SJSA1 (cell line): ENCODE measurements at regions not wholly inside any gene's neighbourhood (a gene's known extent, or its start where the extent isn't known, plus 50 kb on each side); places are given as distances from the start of the nearest gene placed in this dataset.
"Not testable (repeated sequence)": the region's sequence is repeated elsewhere in the genome, so short reads cannot be mapped to it uniquely, and the experiment has no call there.

Experiments
- DNase-seq, 2 experiments: peaks; one replicate each; pipeline ENCODE4 v3.0.0-alpha.2; 2015 to 2020; ENCODE audit warnings: low spot score in 2 of 2, low read depth in 1 of 2
- H3K27ac ChIP-seq: fragments of 250-450 bp; sonication (Bioruptor Pico); 2 replicates; pipeline ENCODE4 v1.5.1; 2020; ENCODE audit warnings: mild to moderate bottlenecking, moderate library complexity
- H3K27me3 ChIP-seq: fragments of 250-450 bp; sonication (Bioruptor Pico); replicated peaks from 2 replicates; pipeline ENCODE4 v1.5.1; 2020; ENCODE audit warnings: mild to moderate bottlenecking, moderate library complexity
- H3K36me3 ChIP-seq: fragments of 250-450 bp; sonication (Bioruptor Pico); 2 replicates; pipeline ENCODE4 v1.5.1; 2020; ENCODE audit warnings: mild to moderate bottlenecking
- H3K4me1 ChIP-seq: fragments of 250-450 bp; sonication (Bioruptor Pico); replicated peaks from 2 replicates; pipeline ENCODE4 v1.6.1; 2021; ENCODE audit warnings: mild to moderate bottlenecking
- H3K4me3 ChIP-seq: fragments of 250-450 bp; sonication (Bioruptor Pico); 2 replicates; pipeline ENCODE4 v1.5.1; 2020; ENCODE audit warnings: mild to moderate bottlenecking
- H3K9me3 ChIP-seq: fragments of 250-450 bp; sonication (Bioruptor Pico); replicated peaks from 2 replicates; pipeline ENCODE4 v1.5.1; 2020; ENCODE audit warnings: mild to moderate bottlenecking

DNA sequence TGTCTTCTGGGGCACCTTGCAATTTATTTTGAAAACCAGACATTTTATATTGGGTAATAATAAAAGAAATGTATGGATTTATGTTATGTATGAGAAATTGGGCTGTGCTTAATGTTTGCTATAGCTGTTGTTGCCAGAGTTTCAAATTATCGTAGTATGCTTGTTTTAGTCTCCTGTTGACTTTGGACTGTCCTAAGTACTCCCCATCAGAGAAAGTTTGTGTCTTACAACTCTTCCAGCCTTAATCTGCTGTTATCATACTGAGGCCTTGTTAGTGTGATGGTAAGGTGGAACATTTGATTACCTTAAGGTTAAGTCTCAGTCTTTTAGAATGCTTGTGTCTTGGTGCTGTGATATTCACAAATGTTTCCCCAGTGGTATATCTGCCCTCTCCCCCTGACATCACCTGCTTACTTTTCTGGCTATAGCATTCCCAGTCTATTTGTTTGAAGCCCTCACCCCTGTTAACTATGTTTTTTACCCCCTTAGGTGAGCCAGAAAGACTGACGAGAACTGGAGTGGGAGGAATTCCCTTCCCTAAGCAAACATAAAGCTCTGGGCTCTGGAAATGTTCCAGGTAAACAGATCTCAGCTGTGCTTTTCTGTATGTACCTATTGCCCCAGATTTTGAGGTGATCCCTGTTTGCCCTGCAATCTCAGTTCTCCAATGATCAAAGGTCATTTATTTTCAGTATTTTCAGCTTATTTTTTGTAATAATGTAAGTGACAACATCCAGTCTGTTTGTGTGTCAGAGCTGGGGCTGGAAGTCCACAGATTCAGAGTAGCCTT lies 581.1 kb upstream of the CITED2 start:
- H3K27me3 ChIP-seq, result no peaks in the 10 kb centered on the region
- H3K9me3 ChIP-seq, result no peaks in the 10 kb centered on the region
- no peaks in the 10 kb centered on the region for H3K36me3 ChIP-seq
- no peak overlapping the region for H3K4me3 ChIP-seq
- H3K4me1 ChIP-seq, result no peaks in the 10 kb centered on the region
- no peak overlapping the region for H3K27ac ChIP-seq
- no peak for DNase-seq

DNA sequence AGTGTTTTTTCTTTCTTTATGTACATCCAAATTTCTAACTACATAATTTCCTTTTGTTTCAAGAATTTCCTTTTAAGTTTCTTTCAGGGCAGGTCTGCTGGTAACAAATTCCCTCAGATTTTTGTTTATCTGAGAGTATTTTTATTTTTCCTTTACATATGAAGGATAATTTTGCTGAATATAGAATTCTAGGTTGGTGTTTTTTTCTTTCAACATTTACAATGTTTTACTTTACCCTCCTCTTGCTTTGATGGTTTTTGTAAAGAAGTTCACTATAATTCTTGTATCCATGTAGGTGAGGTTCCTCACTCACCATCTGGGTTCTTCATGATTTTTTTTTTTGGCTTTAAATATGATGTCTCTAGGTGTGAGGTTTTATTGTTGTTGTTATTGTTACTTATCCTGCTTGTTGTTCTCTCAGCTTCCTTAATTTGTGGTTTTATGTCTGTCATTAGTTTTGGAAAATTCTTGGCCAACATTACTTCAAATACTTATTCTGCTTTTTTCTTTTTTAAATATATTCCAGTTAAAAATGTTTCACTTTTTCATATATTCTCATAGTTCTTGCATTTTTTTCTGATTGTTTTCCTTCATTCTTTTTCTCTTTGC lies 580.1 kb upstream of the CITED2 start:
- Histone ChIP-seq H3K27ac (no peak overlapping the region), H3K4me3 (no peak overlapping the region), H3K27me3 (no peaks in the 10 kb centered on the region), H3K9me3 (no peaks in the 10 kb centered on the region), H3K4me1 (no peaks in the 10 kb centered on the region), H3K36me3 (no peaks in the 10 kb centered on the region)
- DNase-seq, result no peak

DNA sequence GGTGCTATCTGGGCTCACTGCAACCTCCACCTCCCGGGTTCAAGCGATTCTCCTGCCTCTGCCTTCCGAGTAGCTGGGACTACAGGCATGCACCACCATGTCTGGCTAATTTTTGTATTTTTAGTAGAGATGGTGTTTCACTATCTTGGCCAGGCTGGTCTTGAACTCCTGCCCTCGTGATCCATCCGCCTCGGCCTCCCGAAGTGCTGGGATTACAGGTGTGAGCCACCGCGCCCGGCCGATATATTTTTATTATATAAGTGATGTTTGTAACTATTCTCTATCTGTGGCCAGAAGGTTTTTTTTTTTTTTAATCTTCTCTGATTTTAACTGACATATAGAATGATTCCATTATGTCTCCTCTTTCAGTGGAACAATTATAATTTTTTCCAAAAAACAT lies 579.3 kb upstream of the CITED2 start:
- H3K27ac ChIP-seq, H3K36me3 ChIP-seq, H3K9me3 ChIP-seq, H3K27me3 ChIP-seq, H3K4me1 ChIP-seq, H3K4me3 ChIP-seq, DNase-seq: not testable (repeated sequence)

DNA sequence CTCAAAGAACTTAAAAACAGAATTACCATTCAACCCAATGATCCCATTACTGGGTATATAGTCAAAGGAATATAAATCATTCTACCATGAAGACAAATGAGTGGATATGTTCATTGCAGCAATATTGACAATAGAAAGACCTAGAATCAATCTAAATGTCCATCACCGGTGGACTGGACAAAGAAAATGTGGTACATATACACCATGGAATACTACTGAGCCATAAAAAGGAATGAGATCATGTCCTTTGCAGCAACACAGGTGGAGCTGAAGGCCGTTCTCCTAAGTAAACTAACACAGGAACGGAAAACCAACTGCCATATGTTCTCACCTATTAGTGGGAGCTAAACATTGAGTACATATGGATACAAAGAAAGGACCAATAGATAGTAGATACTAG lies 576.7 kb upstream of the CITED2 start:
- Histone ChIP-seq H3K9me3 (no peaks in the 10 kb centered on the region), H3K27me3 (no peaks in the 10 kb centered on the region), H3K36me3 (no peaks in the 10 kb centered on the region), H3K4me3 (no peak overlapping the region), H3K4me1 (no peaks in the 10 kb centered on the region), H3K27ac (no peak overlapping the region)
- DNase-seq, result no peak

DNA sequence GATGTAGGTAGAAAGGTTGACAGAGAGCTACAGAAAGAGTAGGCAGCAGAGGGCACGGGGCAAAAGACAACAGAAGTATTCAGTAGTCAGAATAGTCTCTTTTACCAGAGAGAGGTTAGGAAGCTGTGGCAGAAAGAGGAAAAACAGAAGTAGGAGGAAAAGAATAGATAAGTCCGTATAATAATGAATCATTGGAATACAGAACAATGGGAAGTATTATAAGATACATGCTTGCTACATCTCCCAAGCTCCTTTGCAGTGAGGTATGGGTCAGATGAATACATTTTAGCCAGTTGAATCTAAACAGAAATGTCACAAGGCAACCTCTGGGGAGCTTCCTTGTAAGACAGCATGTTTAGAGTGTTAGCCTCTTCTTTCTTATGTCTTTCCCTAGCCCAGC lies 570.5 kb upstream of the CITED2 start:
- peaks cover 30% of the 10 kb centered on the region for H3K4me1 ChIP-seq
- H3K4me3 ChIP-seq, result no peak overlapping the region
- H3K27ac ChIP-seq, result peak overlapping the region; percentile 19
- no peaks in the 10 kb centered on the region; the same call in 1 of the 2 replicates for H3K36me3 ChIP-seq
- H3K27me3 ChIP-seq, result no peaks in the 10 kb centered on the region
- DNase-seq, result no peak
- no peaks in the 10 kb centered on the region for H3K9me3 ChIP-seq

DNA sequence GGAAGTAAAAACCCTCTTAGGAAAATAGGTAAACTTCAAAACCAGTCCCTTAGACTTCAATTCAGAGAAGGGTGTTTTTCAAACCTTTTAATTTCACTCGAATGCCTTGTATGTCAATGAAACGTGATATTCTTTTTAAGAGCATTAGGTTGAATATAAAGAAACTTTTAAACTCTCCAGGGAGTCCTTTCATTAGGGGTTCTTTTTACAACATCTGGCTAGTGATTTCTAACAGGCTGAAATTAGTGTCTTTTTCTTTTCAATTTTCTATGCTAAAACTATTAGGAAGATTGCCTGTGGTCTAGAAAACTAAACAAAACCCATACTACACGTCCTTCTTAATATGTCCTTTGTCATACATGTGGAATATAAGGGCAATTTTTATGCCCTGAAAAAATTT lies 569.7 kb upstream of the CITED2 start:
- H3K27me3 ChIP-seq, result no peaks in the 10 kb centered on the region
- no peaks in the 10 kb centered on the region; the same call in 1 of the 2 replicates for H3K36me3 ChIP-seq
- DNase-seq, result no peak
- H3K9me3 ChIP-seq, result no peaks in the 10 kb centered on the region
- H3K4me3 ChIP-seq, result no peak overlapping the region
- peak overlapping the region; percentile 92 for H3K27ac ChIP-seq
- peaks cover 30% of the 10 kb centered on the region for H3K4me1 ChIP-seq

DNA sequence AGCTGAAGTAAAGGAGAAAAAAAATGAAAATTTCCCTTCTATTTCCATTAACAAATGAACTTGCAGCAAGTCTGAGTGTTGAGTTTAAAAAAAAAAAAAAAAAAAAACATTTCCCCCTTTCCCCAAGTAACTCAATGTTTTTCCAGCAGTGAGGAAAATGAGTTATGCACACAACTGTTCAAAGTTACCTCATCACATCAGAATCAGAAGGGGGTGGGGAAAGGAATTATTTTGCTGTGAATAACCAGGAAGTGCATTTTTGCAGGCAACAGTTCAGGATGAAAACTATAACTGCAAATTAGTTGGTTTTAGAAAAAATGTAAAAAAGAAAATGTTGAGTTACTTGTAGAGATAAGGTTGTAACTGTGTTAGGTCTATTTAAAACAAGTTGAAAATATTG lies 568.9 kb upstream of the CITED2 start:
- Histone ChIP-seq H3K27ac (peak overlapping the region; percentile 92), H3K4me1 (peaks cover 30% of the 10 kb centered on the region), H3K27me3 (no peaks in the 10 kb centered on the region), H3K9me3 (no peaks in the 10 kb centered on the region), H3K36me3 (no peaks in the 10 kb centered on the region; the same call in 1 of the 2 replicates), H3K4me3 (no peak overlapping the region)
- peak; percentile 52 to 89 for DNase-seq

DNA sequence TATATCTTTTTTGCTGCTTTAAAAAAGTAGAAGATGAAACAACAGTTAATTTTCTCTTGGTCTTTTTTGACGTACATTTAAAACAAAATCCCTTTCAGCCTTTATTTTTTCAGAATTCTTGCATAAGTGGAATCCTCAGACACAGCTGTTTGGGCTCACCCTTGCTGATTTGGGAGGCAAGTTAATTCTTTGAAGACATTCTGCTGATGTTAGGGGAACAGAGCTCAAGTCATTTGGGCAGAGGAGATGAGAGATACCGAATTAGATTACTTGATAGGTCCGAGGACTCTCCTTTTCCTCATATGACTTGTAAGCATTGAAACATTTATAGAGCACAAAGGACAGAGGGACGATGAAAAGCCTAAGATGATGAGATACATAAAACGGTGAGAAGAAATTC lies 567.9 kb upstream of the CITED2 start:
- peak overlapping the region; percentile 92 for H3K27ac ChIP-seq
- no peaks in the 10 kb centered on the region for H3K9me3 ChIP-seq
- peaks cover 30% of the 10 kb centered on the region for H3K4me1 ChIP-seq
- DNase-seq, result no peak
- H3K27me3 ChIP-seq, result no peaks in the 10 kb centered on the region
- no peaks in the 10 kb centered on the region; the same call in 1 of the 2 replicates for H3K36me3 ChIP-seq
- no peak overlapping the region for H3K4me3 ChIP-seq

DNA sequence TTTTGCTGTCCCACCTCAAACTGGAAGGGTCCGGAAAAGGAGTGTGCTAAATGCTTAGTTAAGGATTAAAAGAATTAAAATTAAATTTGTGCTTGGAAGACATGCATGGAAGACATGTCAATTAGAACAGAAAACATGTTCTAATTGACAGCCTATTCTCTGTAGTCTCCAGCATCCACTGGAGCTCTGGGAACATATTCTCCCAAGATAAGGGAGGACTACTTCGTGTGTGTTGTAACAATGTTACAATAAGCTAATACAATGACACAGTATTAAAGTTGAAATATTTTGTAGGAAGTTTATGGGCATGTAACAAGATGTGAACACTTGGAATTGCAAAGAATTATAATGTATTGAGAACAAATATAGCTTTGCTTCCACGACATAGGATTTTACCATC lies 567.4 kb upstream of the CITED2 start:
- Histone ChIP-seq H3K4me3 (no peak overlapping the region), H3K36me3 (no peaks in the 10 kb centered on the region; the same call in 1 of the 2 replicates), H3K4me1 (peaks cover 30% of the 10 kb centered on the region), H3K27me3 (no peaks in the 10 kb centered on the region), H3K9me3 (no peaks in the 10 kb centered on the region), H3K27ac (no peak overlapping the region)
- no peak for DNase-seq

DNA sequence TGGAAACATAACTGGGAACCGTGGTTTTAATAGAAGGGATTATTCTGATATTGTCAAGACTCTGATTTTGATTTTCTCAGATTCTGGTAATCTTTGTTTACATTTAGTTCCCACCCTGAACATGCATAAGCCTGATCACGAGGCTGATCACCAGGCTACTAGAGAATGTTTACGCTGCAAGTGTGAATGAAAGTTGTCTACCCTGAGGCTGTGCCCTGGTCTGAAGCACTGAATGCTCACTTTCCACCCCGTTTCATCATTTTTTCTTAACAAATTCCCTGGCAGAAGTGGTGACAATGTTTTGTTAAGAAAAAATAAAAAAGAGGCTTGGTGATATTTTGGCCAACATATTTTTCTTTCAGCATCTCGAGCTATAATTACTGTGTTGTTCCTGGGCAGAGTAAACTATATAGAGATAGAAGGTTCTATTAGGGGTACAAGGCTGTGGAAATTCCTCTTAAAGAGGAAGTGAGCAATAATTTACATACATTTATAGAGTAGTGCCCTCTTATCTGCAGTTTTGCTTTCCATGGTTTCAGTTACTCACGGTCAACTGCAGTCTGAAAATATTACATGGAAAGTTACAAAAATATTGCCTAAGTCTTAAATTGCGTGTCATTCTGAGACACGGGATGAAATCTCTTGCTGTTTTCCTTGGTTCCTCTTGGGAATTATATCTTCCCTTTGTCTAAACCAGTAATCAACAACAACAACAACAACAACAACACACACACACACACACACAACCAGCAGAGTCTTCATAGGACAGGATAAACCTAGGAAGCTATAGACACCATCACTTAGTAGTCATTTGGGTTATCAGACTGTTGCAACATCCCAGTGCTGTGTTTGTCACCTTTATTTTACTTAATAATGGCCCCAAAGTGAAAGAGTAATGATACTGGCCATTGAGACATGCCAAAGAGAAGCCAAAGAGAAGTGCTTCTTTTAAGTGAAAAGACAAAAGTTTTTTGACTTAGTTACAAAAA lies 566.6 kb upstream of the CITED2 start:
- H3K36me3 ChIP-seq, result no peaks in the 10 kb centered on the region; the same call in 1 of the 2 replicates
- H3K4me3 ChIP-seq, result no peak overlapping the region
- no peaks in the 10 kb centered on the region for H3K9me3 ChIP-seq
- H3K27me3 ChIP-seq, result no peaks in the 10 kb centered on the region
- no peak for DNase-seq
- peaks cover 30% of the 10 kb centered on the region for H3K4me1 ChIP-seq
- H3K27ac ChIP-seq, result no peak overlapping the region

DNA sequence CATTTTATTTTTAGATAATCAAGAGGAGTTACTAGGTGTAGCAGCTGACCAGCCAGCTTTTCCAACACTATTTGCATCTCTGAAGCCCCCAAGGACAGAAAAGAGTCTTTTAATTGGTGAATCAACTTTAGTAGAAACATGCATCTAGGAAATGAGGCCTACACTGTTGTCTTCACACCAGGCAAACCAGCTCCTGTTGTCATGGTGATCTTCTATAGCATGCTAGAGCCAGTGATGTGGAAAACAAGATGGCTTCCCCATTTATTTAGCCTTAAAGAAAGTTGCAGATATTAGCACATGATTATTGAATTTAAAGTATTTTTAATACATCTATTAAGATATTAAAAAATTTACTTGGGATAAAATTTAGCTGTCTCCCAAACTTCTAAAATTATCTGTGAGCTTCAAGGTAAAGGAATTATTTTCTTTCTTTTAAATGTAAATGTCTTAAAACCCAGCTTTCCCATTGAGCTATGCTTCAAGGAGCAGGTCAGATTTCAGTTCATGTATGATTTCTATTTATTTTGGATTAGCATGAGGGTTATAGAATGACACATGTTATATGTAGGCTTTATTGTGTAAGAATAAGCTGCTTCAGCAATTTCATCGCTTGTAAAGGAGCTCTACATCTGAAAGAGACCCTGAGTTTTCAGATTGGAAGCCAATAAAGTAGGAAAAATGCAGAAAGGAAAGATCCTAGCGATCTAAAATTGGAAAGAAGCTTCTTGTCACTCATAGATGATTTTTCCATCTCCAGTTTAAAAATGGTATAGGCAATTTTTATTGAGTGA lies 564.9 kb upstream of the CITED2 start:
- peaks cover 24% of the 10 kb centered on the region for H3K4me1 ChIP-seq
- no peak for DNase-seq
- H3K9me3 ChIP-seq, result no peaks in the 10 kb centered on the region
- H3K27me3 ChIP-seq, result no peaks in the 10 kb centered on the region
- H3K4me3 ChIP-seq, result no peak overlapping the region
- no peaks in the 10 kb centered on the region; the same call in 1 of the 2 replicates for H3K36me3 ChIP-seq
- no peak overlapping the region for H3K27ac ChIP-seq

DNA sequence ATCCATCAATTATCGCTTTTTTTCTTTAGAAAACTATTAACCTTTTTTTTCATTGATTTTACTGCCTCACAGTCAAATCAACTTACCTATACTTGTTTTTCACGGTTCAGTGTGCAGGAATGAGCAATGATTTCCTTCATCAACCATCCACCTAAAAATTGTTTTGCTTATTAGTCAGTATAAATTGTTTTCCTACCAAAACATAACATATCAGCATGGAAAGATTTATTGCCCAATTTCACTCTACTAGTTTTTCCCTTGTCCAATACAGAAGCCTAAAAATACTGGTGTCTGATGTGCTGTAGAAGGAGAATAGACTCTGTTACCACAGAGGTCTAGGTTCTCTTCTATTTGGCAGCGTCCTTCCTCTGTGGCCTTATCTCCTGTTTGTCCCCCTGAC lies 558.2 kb upstream of the CITED2 start:
- H3K4me1 ChIP-seq, result no peaks in the 10 kb centered on the region
- no peaks in the 10 kb centered on the region for H3K9me3 ChIP-seq
- no peaks in the 10 kb centered on the region for H3K36me3 ChIP-seq
- no peaks in the 10 kb centered on the region for H3K27me3 ChIP-seq
- DNase-seq, result no peak
- H3K27ac ChIP-seq, result no peak overlapping the region
- no peak overlapping the region for H3K4me3 ChIP-seq

DNA sequence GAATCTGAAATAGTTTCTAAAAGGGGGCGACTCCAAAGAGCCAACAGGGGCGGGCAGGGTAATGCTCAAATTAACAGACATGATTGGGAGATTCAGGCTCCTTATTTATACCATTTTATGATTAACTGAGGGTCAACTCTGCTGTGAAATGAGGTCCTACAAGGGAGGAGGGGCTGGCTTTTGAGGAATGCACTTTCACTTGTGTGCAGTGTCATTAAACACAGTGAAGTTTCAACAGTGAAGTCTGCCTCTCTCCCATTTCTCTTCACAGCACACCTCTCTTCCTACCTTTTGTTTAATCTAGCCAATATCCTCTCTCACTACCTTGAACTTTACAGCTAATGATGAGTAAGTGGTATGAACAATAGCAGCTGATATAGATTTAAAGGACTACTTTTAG lies 557.3 kb upstream of the CITED2 start:
- H3K27ac ChIP-seq, result no peak overlapping the region
- no peaks in the 10 kb centered on the region for H3K27me3 ChIP-seq
- H3K4me1 ChIP-seq, result peaks cover 3% of the 10 kb centered on the region
- DNase-seq, result no peak
- H3K9me3 ChIP-seq, result no peaks in the 10 kb centered on the region
- H3K4me3 ChIP-seq, result no peak overlapping the region
- H3K36me3 ChIP-seq, result no peaks in the 10 kb centered on the region
